ENCODE measurements at regions not wholly inside any gene's neighbourhood (a gene's known extent, or its start where the extent isn't known, plus 50 kb on each side); places are given as distances from the start of the nearest gene placed in this dataset.
"Not testable (repeated sequence)": the region's sequence is repeated elsewhere in the genome, so short reads cannot be mapped to it uniquely, and the experiment has no call there.

DNA sequence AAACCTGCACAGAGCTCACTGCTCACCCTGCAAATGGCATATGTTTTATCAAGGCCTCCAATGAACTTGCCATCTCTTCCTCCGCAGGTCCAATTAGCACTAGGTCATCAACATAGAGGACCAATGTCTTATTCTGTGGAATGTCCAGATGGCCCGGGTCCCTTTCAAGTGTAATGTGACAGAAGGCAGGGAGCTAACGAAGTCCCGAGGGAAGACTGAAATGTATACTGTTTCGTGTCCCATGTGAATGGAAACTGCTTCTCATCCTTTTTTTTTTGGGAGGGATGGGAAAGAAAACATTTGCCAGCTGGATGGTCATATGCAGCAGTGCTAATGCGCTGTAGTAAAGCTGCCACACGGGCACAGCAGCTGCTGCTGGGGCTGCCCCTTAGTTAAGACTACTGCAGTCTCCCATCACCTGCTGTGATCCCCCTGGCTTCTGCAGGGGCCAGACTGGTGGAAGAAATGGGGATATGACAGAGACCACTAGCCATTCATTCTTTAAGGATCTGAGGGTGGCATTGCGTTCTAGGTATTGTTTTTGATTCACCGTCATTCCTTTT, 61.7 kb upstream of the CCNY start:
- CTCF ChIA-PET, result no interaction called here
- Mint-ChIP-seq H3K27me3 (ENCODE audit: insufficient read depth, unreplicated experiment) (no peaks in the 10 kb centered on the region), H3K27ac (ENCODE audit: low read depth, unreplicated experiment) (no peak overlapping the region), H3K9me3 (ENCODE audit: unreplicated experiment) (peaks cover 8% of the 10 kb centered on the region), H3K4me3 (ENCODE audit: unreplicated experiment) (no peak overlapping the region), H3K4me1 (ENCODE audit: insufficient read depth, unreplicated experiment) (no peaks in the 10 kb centered on the region), H3K36me3 (ENCODE audit: insufficient read depth, unreplicated experiment) (no peaks in the 10 kb centered on the region)
- TF ChIP-seq, protein P1, sequence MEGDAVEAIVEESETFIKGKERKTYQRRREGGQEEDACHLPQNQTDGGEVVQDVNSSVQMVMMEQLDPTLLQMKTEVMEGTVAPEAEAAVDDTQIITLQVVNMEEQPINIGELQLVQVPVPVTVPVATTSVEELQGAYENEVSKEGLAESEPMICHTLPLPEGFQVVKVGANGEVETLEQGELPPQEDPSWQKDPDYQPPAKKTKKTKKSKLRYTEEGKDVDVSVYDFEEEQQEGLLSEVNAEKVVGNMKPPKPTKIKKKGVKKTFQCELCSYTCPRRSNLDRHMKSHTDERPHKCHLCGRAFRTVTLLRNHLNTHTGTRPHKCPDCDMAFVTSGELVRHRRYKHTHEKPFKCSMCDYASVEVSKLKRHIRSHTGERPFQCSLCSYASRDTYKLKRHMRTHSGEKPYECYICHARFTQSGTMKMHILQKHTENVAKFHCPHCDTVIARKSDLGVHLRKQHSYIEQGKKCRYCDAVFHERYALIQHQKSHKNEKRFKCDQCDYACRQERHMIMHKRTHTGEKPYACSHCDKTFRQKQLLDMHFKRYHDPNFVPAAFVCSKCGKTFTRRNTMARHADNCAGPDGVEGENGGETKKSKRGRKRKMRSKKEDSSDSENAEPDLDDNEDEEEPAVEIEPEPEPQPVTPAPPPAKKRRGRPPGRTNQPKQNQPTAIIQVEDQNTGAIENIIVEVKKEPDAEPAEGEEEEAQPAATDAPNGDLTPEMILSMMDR (IDR thresholded peaks at IDR 0.05; ENCODE audit: unreplicated experiment), result no peak
- no TSS peak for BruUV-seq (replicated peaks)
- POLR2A ChIA-PET, result interaction anchor here (0.6 to 0.7 kb wide), 2 partner anchors 33 to 143 kb away, joined by 3 to 4 read pairs; no protein-coding TSS in a partner anchor
- DNase-seq (ENCODE audit: unreplicated experiment), result no peak
- intact Hi-C loops (cut with micrococcal nuclease), result no loop called here

GRCh38 chr10:35276889-35277288, 59.4 kb upstream of the CCNY start:
- CTCF ChIA-PET, result interaction anchor here (0.6 to 0.7 kb wide), 4 partner anchors 9 to 274 kb away, joined by 3 to 6 read pairs (median 4); no protein-coding TSS in a partner anchor
- POLR2A ChIA-PET, result no interaction called here
- H3K27me3 Mint-ChIP-seq (ENCODE audit: insufficient read depth, unreplicated experiment), result no peaks in the 10 kb centered on the region
- H3K4me1 Mint-ChIP-seq (ENCODE audit: insufficient read depth, unreplicated experiment), result no peaks in the 10 kb centered on the region
- DNase-seq (ENCODE audit: unreplicated experiment), result no peak
- H3K27ac Mint-ChIP-seq (ENCODE audit: low read depth, unreplicated experiment), result no peak overlapping the region
- TF ChIP-seq, protein P1 (IDR thresholded peaks at IDR 0.05; ENCODE audit: unreplicated experiment), result no peak
- BruUV-seq (replicated peaks), result no TSS peak
- peaks cover 21% of the 10 kb centered on the region for H3K9me3 Mint-ChIP-seq (ENCODE audit: unreplicated experiment)
- intact Hi-C loops (cut with micrococcal nuclease), result no loop called here
- no peaks in the 10 kb centered on the region for H3K36me3 Mint-ChIP-seq (ENCODE audit: insufficient read depth, unreplicated experiment)
- no peak overlapping the region for H3K4me3 Mint-ChIP-seq (ENCODE audit: unreplicated experiment)

- CTCF ChIA-PET; intact Hi-C loops (cut with micrococcal nuclease); BruUV-seq (replicated peaks): not testable (repeated sequence)
Observed at GRCh38 chr10:35280246-35280645, 56.1 kb upstream of the CCNY start.

More at GRCh38 chr10:35280246-35280645, 56.1 kb upstream of the CCNY start:
- H3K27me3 Mint-ChIP-seq (ENCODE audit: insufficient read depth, unreplicated experiment); H3K27ac Mint-ChIP-seq (ENCODE audit: low read depth, unreplicated experiment); H3K4me3 Mint-ChIP-seq (ENCODE audit: unreplicated experiment); H3K4me1 Mint-ChIP-seq (ENCODE audit: insufficient read depth, unreplicated experiment); H3K36me3 Mint-ChIP-seq (ENCODE audit: insufficient read depth, unreplicated experiment); POLR2A ChIA-PET; DNase-seq (ENCODE audit: unreplicated experiment): not testable (repeated sequence)
- H3K9me3 Mint-ChIP-seq (ENCODE audit: unreplicated experiment), result peaks cover 12% of the 10 kb centered on the region

All from MCF 10A (cell line).